Endothelial cell of hepatic sinusoid (primary cell): ENCODE measurements at regions not wholly inside any gene's neighbourhood (a gene's known extent, or its start where the extent isn't known, plus 50 kb on each side); places are given as distances from the start of the nearest gene placed in this dataset.

ENCODE experiments used
- in situ Hi-C: cut with HindIII; loops from 2 replicates; pipeline ENCODE4 v1.10.0; 2017; ENCODE audit warnings: low sequenced_read_pairs

GRCh38 chr3:127131424-127132170 lies 61.3 kb upstream of the PRR23E start:
- in situ Hi-C loops = no loop called here

- in situ Hi-C loops = no loop called here
Measured at GRCh38 chr3:127132876-127133275, 60.1 kb upstream of the PRR23E start.

DNA sequence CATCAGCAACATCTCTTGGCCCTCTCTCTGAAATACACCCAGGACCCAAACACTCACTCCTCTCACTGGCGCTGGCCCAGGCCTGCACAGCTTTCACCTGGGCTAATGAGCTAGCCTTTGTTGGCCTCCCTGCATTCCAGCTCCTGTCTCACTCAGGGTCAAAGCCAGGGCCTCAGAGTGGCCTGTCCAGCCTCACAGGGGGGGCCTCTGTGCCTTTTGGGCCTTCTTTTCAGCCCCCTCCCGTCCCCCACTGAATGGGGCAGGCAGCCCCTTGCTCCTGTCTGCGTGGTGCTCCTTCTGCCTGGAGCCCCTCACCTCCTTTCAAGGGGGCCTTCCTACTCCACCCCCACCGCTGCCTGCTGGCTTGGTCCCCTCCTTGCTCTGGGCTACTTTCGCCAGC lies 59.0 kb upstream of the PRR23E start:
- in situ Hi-C loops = no loop called here

GRCh38 chr3:127134466-127134865 lies 58.5 kb upstream of the PRR23E start:
- in situ Hi-C loops = no loop called here

DNA sequence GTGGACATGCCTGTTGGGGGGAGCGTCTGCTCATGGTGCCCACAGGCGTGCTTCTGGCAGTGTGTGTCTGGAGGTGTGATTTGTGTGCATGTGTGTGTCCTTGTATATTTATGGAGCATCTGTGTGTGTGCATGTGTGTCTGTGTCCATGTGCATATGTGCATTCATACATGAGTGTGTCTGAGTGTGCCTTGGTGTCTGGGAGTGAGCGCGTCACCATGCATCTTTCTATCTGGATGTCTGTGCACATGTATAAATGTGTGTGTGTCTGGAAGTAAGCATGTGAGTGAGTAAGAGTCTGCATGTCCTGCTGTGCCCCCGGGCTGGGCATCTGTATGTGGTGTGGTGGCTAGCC lies 58.1 kb upstream of the PRR23E start:
- in situ Hi-C loops = no loop called here

DNA sequence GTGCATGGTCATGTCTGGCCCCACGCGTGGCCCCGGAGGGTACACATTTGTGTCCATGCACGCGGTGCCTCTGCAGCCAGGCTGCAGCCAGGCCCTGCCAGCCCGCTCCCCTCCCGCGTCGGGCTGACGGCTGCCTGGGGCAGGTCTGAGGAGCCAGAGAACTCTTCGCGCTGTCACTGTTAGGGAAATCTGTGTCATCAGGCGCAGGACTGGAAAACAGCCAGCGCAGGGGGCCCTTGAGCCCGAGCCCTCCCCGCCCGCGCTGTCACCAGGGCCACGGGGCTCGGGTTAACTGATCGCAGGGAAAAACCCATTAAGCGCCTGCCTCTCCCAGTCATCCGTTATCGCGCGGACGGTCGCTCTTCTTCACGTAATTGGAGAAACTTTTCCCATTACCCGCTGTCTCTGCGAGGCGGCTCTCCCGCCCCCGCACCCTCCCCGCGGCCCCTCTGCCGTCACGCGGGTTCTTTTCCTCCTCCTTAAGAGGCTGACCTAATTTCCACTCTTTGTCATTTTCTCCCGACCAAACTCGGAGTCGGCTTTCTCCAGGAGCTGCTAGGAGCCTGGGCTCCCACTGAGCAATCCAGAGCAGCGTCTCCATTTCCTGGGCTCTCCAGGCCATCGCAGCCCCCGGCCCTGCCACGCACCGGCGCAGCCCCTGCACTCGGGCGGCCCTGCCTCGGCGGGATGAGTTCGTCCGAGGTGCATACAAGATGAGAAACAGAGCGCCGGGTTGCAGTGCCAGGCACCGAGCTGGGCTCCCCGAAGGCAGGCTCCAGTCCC lies 57.5 kb upstream of the PRR23E start:
- in situ Hi-C loops = no loop called here

DNA sequence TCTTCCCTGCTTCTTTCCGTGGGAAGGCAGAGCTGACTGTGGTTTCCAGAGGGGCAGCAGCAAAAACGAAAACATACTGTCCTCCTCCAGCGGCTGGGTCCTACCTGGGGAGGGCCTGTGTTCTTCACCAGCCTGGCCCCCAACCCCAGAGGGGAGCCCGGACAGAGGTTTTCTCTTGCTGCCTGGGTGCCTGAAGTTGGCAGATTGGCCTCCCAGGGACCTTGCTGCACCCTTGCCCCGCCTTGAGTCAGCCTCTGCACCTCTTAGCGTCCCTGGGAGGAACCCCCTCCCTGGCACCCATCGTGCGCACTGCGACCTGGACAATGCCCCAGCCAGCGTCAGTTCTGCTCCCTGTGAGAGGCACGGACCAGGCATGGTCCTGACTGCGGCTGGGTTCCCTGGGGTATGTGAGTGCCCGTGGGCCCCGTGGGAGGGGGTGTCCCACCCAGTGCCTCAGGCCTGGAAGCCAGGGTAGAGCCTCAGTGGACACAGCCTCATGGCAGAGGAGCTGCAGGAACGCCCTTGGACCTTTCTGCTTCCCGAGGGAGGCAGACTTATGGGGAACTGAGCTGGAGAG lies 56.8 kb upstream of the PRR23E start:
- in situ Hi-C loops = no loop called here

DNA sequence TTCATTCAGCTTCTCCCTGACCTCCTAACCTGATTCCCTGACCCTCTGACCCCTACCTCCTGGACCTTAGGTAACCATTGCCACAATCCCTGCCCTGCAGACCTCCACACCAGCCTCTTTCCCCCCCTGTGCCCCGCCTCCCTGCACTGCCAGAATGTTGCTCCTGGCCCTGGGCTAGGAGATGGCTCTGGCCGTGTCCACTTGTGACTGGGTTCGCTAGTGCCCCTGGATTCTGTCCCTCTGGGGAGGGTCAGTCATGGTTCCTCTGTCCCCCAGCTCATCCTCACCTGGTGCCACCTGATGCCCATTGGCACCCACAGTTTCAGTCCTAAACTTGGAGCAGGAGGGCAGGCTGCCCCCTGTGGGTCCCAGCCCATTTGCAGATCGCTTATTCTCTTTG lies 56.2 kb upstream of the PRR23E start:
- in situ Hi-C loops = no loop called here

DNA sequence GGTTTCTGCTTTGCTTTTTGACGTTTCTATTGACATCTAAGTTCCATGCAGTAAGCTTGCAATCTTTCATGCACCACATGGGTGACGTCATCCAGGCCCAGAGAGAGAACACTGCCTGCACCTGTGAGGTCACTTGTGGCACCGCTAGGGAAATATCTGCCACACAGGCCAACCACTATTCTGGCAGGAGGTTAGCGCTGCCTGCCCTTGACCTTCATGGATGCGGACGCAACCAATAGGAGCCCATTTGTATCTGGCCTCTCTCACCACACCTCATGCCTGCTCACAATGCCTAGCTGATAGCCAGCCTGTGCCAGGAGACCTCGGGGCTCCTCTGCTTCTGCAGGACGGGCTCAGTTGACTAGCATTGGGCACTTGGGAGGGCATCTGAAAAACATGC lies 55.8 kb upstream of the PRR23E start:
- in situ Hi-C loops = no loop called here

DNA sequence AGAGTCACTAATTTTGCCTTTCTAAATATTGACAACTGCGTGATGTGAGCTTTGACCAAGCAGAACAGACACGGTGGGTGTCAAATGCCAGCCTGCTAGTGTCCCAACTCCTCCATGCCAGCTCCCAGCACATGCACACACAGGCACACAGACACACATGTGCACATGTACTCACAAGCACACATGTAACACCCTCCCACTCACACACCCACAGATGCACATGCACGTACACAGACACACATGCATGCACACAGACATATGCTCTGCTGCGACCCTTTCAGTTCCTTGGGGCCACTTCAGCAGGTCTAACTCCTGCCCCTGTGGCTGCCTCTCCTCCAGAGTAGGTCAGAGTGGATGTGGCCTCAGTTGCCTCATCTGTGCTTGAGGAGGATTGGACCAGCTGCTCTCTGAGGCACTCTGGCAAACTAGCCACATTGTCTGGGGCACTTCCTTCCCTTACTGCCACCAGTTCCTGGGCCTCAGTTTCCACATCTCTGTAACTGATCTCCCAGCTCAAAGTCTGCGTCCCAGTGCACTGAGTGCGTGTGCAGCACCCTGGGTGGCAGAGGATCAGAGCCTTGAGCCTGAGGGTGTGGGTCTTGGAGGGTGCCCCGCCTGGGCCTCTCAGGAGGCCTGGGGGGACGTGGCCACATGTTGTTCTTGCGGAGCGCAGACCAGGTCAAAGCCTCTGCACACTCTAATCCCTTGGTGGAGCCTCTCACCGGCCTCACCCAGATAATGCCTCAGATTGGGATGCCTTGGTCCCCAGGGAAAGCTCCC lies 55.0 kb upstream of the PRR23E start:
- in situ Hi-C loops = no loop called here

DNA sequence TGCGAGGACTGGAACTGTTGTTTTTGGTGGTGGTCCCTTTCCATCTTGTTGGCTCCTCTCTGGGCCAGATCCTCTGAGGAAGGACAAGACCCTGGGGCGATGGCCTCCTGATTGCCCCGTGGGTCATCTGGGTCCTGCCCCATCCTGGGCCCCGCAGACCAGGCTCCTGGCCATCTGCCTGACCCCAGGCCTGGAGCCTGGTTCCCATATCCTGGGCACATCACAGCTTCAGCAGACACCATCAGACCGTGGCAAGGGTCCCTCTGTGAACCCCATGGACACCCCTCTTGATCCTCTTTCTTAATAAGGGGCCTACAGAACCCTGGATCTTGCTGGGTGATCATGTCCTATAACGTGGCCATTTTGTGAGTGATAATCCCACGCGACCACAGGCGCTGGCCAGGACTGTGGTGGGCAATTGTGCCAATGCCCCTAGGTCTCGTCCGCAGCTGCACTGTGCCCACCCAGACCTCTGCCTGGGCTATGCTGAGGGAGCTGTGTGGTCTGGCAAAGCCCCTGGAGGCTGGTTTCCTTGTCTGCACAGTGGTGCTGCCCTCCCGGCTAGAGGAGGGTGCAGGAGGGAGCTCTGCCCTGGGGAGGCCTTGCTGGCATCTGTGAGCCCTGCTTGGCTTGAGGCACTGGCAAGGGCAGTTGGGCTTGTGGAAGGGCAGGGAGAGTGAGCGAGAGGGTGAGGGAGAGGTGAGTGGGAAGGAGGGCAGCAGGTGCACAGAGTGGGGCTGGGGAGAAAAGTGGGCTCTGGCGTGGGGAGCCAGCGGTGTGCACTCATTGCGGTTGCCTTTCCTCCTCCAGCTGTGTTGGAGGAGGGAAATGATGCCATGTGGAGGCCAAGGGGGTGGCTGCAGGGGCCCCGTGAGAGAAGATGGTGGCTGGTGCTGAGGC lies 53.1 kb upstream of the PRR23E start:
- in situ Hi-C loops = no loop called here

DNA sequence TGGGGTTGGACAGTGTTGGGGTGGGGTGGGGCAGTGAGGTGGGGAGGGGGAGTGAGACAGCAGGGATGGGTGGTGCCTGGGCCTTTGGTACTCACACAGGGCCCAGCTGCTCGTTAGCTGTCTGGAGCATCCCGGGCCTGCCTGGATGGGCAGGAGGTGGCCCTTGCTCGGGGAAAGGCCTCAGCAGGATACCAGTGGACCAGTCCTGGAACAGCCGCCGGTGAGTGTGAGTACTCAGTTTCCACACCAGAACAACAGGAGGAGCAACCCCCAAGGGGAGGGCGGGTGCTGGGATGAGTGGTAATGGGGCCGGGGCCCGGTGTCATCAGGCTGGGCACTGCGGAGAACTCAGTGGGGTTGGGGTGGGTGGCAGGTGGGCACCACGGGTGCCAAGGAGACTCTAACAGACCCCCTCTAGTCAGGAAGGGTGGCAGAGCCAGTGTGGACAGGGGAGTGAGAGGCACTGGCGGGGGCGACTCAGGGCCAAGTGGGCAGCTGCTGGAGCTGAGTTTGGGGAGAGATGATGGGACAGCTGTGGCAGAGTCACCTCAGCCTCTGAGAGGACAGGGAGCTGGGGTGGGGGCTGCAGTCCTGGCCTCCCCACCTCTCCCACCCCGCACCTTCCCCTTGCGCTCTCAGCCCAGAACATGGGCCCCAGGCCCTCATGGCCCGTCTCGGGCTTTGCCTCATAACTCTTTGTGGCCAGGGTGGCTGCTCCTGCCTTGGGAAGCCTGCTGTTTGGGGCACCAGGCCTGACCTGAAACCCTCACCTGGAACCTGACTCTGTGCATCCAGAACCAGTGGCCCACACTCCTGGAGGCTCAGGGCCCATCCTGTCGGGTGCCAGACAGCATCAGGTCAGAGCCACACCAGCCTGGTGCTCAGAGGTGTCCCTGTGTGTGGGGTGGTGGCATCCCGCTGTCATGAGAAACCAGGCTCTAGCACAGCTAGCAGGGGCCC lies 52.1 kb upstream of the PRR23E start:
- in situ Hi-C loops = no loop called here

DNA sequence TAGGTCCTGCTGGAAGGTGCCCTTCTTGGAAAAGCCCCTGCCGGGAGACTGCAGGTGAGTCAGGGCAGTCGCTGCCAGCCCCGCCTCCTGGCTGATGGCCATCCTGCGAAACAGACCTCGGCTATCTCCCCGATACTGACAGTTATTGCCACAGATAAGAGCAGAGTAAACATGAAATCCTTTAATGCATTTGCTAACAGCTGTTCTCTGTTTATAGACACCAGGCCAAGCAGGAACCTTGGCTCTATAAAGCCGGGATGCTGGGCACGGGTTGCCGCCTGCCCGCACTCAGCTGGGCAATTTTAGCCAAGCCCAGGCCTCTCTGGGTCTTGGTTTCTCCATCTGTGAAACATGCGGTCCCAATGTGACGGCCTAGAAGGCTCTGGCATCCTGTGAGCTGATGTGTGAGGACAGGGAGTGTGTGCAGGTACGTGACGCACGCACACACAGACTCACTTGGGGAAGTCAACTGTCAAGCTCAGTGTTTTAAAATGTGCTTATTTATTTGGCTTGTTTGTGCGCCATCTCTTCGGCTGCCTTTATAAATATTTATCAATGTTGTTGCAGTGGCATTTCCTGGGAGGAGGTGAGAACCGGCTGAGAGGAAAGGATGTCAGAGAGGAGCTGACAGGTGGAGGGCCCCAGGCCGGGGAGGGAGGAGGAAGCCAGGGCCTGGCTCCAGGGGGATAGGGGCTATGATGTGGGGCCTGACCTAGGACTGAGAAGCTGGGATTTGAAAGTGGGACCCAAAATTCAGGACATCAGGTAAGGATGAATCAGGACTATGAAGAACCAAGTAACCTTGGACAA lies 50.8 kb upstream of the PRR23E start:
- in situ Hi-C loops = no loop called here
